ENCODE measurements at regions not wholly inside any gene's neighbourhood (a gene's known extent, or its start where the extent isn't known, plus 50 kb on each side); places are given as distances from the start of the nearest gene placed in this dataset.

DNA sequence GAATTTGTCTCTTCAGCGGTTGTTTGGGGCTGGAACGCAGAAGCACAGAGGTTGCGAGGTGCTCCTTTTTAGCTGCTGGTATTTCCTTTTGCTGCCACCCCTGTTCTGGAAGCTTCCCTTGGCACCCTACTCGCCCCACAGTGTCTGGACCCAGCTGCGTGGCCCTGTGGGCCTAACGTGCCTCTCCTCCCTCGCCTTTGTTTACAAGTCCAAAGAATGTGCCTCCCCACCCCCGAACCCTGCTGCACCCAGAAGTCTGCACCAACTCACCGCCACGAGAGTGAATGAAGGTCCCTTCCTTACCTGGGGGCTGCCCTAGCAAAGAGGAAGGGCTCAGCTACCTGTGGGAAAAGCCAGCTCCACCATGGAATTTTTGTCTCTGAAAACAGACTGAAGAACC, 139.7 kb upstream of the RPS6KA2 start:
- TF ChIP-seq GATA3 (IDR thresholded peaks at IDR 0.05; ENCODE audit: low read depth, low read length) (no peak), GATA2 (IDR thresholded peaks at IDR 0.05; ENCODE audit: low read depth, low read length) (no peak)
